HCT116 (cell line): ENCODE measurements at regions not wholly inside any gene's neighbourhood (a gene's known extent, or its start where the extent isn't known, plus 50 kb on each side); places are given as distances from the start of the nearest gene placed in this dataset.

Experiments used
- ATAC-seq: fragments of 200-7000 bp; cut with Tn5 transposase; 2 replicates; pipeline ENCODE4 v1.9.1; 2020; ENCODE audit warnings: mild to moderate bottlenecking, moderate library complexity
- BruUV-seq: library from RNA; stranded (reverse); fragments of 400-500 nt; replicated peaks from 2 replicates; lab custom pipeline; 2021; lab: Mats Ljungman, UMichigan
- CTCF ChIA-PET: fragments of 300-600 bp; sonication (Branson Sonifier 250); formaldehyde crosslinking; loops from one replicate; lab custom pipeline; 2021; ENCODE audit warnings: antibody characterized with exemption; lab: Charles Lee
- POLR2A ChIA-PET: fragments of 300-600, 350-600 bp; sonication (Branson Sonifier 250); formaldehyde crosslinking; loops from one replicate; lab custom pipeline; 2021; ENCODE audit warnings: antibody characterized with exemption; lab: Charles Lee
- RAD21 ChIA-PET, 2 experiments: fragments of 300-600 bp; sonication (Branson Sonifier 250); formaldehyde crosslinking; loops; one replicate each; lab custom pipeline; 2023; ENCODE audit warnings: low total read pairs in 2 of 2; ENCODE audit not compliant: uncharacterized antibody in 2 of 2, unreplicated experiment in 2 of 2, low non-redundant PET in 1 of 2; lab: Charles Lee
- DNase-seq: peaks from one replicate; pipeline ENCODE4 v3.0.0-alpha.2; 2010; ENCODE audit warnings: low read depth, low spot score
- H2AFZ ChIP-seq: fragments of 200-600 bp; shearing (Covaris generic), sonication (generic); 2 replicates; pipeline ENCODE4 v1.6.1; 2017; ENCODE audit warnings: low read depth, mixed run types, mixed read lengths, antibody characterized with exemption, low read length; ENCODE audit not compliant: poor library complexity, severe bottlenecking
- H3K27ac ChIP-seq: 2 replicates; pipeline ENCODE4 v1.5.1; 2012; ENCODE audit warnings: low read depth, low read length
- H3K27me3 ChIP-seq: fragments of 200-600 bp; sonication (generic); 2 replicates; pipeline ENCODE4 v1.6.1; 2016; ENCODE audit warnings: mixed run types, low read length, mixed read lengths; ENCODE audit not compliant: insufficient read depth
- H3K36me3 ChIP-seq, 2 experiments: fragments of 200-500 bp in 1 of 2; fragments of 200-600 bp in 1 of 2; sonication (Bioruptor generic) in 1 of 2; sonication (generic) in 1 of 2; 2 replicates each; pipeline versions ENCODE4 v1.5.1 to v1.6.1; 2014 to 2016; ENCODE audit warnings: low read length in 2 of 2, inconsistent platforms in 1 of 2, mixed read lengths in 1 of 2, mixed run types in 1 of 2; ENCODE audit not compliant: insufficient read depth in 2 of 2, control insufficient read depth in 1 of 2
- H3K4me1 ChIP-seq, 2 experiments: fragments of 200-600 bp in 1 of 2; sonication (generic) in 1 of 2; 2 replicates each; pipeline versions ENCODE4 v1.5.1 to v1.6.1; 2012 to 2017; ENCODE audit warnings: low read length in 2 of 2, inconsistent platforms in 1 of 2, mild to moderate bottlenecking in 1 of 2, mixed read lengths in 1 of 2, mixed run types in 1 of 2, moderate library complexity in 1 of 2; ENCODE audit not compliant: insufficient read depth in 2 of 2, control insufficient read depth in 1 of 2
- H3K4me2 ChIP-seq: fragments of 200-600 bp; sonication (generic); 2 replicates; pipeline ENCODE4 v1.6.1; 2017; ENCODE audit warnings: mixed run types, low read length, mixed read lengths
- H3K4me3 ChIP-seq, 2 experiments: fragments of 200-600 bp in 1 of 2; sonication (generic) in 1 of 2; replicated peaks in 1 of 2; 2 replicates each; pipeline ENCODE4 v1.5.1; 2011 to 2016; ENCODE audit warnings: low read length in 2 of 2, control low read depth in 1 of 2, low read depth in 1 of 2, mild to moderate bottlenecking in 1 of 2, mixed read lengths in 1 of 2, mixed run types in 1 of 2
- H3K79me2 ChIP-seq: fragments of 200-600 bp; sonication (generic); 2 replicates; pipeline ENCODE4 v1.6.1; 2017; ENCODE audit warnings: mild to moderate bottlenecking, mixed run types, low read length, moderate library complexity, mixed read lengths; ENCODE audit not compliant: insufficient read depth
- H3K9ac ChIP-seq: fragments of 200-600 bp; sonication (generic); 2 replicates; pipeline ENCODE4 v1.6.1; 2016; ENCODE audit warnings: low read length, mixed read lengths
- H3K9me2 ChIP-seq: fragments of 200-600 bp; sonication (generic), shearing (Covaris generic); 2 replicates; pipeline ENCODE4 v1.6.1; 2017; ENCODE audit warnings: mixed run types, mild to moderate bottlenecking, moderate library complexity; ENCODE audit not compliant: insufficient read depth
- H3K9me3 ChIP-seq, 2 experiments: fragments of 200-500 bp in 1 of 2; fragments of 200-600 bp in 1 of 2; sonication (Bioruptor generic) in 1 of 2; sonication (generic) in 1 of 2; 2 replicates each; pipeline ENCODE4 v1.6.1; 2014 to 2017; ENCODE audit warnings: low read length in 2 of 2, mixed read lengths in 2 of 2, inconsistent platforms in 1 of 2, low read depth in 1 of 2, mild to moderate bottlenecking in 1 of 2, mixed run types in 1 of 2, moderate library complexity in 1 of 2; ENCODE audit not compliant: control insufficient read depth in 1 of 2, insufficient read depth in 1 of 2
- H4K20me1 ChIP-seq: fragments of 200-600 bp; sonication (generic), shearing (Covaris generic); 2 replicates; pipeline ENCODE4 v1.6.1; 2017; ENCODE audit warnings: mixed run types, mild to moderate bottlenecking, moderate library complexity; ENCODE audit not compliant: insufficient read depth
- CEBPB ChIP-seq: IDR thresholded peaks from 2 replicates; pipeline ENCODE4 v1.6.1; 2012; ENCODE audit warnings: low read depth
- CTCF ChIP-seq, 3 experiments: fragments of 200-600 bp in 1 of 3; sonication (generic) in 1 of 3; IDR thresholded peaks in 2 of 3; conservative IDR thresholded peaks in 1 of 3; 2 replicates each; pipeline ENCODE4 v1.5.1; 2012 to 2017; ENCODE audit warnings: low read depth in 2 of 3, low read length in 2 of 3, antibody characterized with exemption in 1 of 3, borderline replicate concordance in 1 of 3, control low read depth in 1 of 3, mild to moderate bottlenecking in 1 of 3, mixed read lengths in 1 of 3, mixed run types in 1 of 3, moderate library complexity in 1 of 3; ENCODE audit not compliant: insufficient read depth in 1 of 3
- ELF1 ChIP-seq: IDR thresholded peaks from 2 replicates; pipeline ENCODE4 v1.6.1; 2012; ENCODE audit warnings: low read depth, borderline replicate concordance
- FOSL1 ChIP-seq: IDR thresholded peaks from 2 replicates; pipeline ENCODE4 v1.6.1; 2012; ENCODE audit warnings: low read depth
- JUND ChIP-seq: IDR thresholded peaks from 2 replicates; pipeline ENCODE4 v1.6.1; 2012
- MAX ChIP-seq: IDR thresholded peaks from 2 replicates; pipeline ENCODE4 v1.6.1; 2012
- POLR2A ChIP-seq: IDR thresholded peaks from 2 replicates; pipeline ENCODE4 v1.7.0; 2011; ENCODE audit warnings: borderline replicate concordance; ENCODE audit not compliant: insufficient read depth, insufficient read length; ENCODE audit errors: extremely low read depth
- RAD21 ChIP-seq: IDR thresholded peaks from 2 replicates; pipeline ENCODE4 v1.6.1; 2012; ENCODE audit warnings: low read depth, mild to moderate bottlenecking
- REST ChIP-seq: IDR thresholded peaks from 2 replicates; pipeline ENCODE4 v1.6.1; 2012; ENCODE audit warnings: low read depth
- SIN3A ChIP-seq: IDR thresholded peaks from 2 replicates; pipeline ENCODE4 v1.6.1; 2012; ENCODE audit warnings: low read depth
- SP1 ChIP-seq: IDR thresholded peaks from 2 replicates; pipeline ENCODE4 v1.6.1; 2012; ENCODE audit warnings: low read depth
- ZFX ChIP-seq: fragments of 450-650 bp; IDR thresholded peaks from 2 replicates; pipeline ENCODE4 v1.6.1; 2017
- ZNF274 ChIP-seq: fragments of 200-500 bp; sonication (Bioruptor generic); IDR thresholded peaks from 2 replicates; pipeline ENCODE4 v1.6.1; 2014; ENCODE audit warnings: mild to moderate bottlenecking, low read depth, low read length, inconsistent platforms
- intact Hi-C: fragments of 100-400 bp; cut with micrococcal nuclease; formaldehyde crosslinking; loops from 2 replicates; pipeline ENCODE4 v1.10.0; 2022

GRCh38 chr10:65818990-65819389 is 1106.8 kb upstream of the LRRTM3 start:
- intact Hi-C loops = no loop called here
- H3K9me2 ChIP-seq = 0 out of 2 replicates have a peak, but pooled peaks cover 7% of the 10 kb centered on the region

More at GRCh38 chr10:65818990-65819389, 1106.8 kb upstream of the LRRTM3 start:
- Histone ChIP-seq H3K79me2 (no peaks in the 10 kb centered on the region), H3K36me3 (no peaks in the 10 kb centered on the region), H3K27me3 (no peaks in the 10 kb centered on the region), H3K9ac (no peak overlapping the region), H3K4me1 (no peaks in the 10 kb centered on the region), H3K9me3 (no peaks in the 10 kb centered on the region), H4K20me1 (no peaks in the 10 kb centered on the region), H3K4me2 (no peak overlapping the region), H3K27ac (no peak overlapping the region), H2AFZ (no peak overlapping the region), H3K4me3 (no peak overlapping the region)
- ChIA-PET RAD21 (no interaction called here), POLR2A (no interaction called here), CTCF (no interaction called here)
- no peak for DNase-seq
- BruUV-seq = no TSS peak
- TF ChIP-seq SIN3A = no peak
- no peak for TF ChIP-seq MAX
- no peak for TF ChIP-seq JUND
- TF ChIP-seq CTCF (IDR thresholded peaks at IDR 0.05 in 2 of 3, conservative IDR thresholded peaks at IDR 0.05 in 1 of 3; ENCODE audit: borderline replicate concordance in 1 of 3, insufficient read depth in 1 of 3, low read depth in 2 of 3, low read length in 2 of 3) = no peak
- TF ChIP-seq CEBPB = no peak
- no peak for TF ChIP-seq ZFX
- TF ChIP-seq FOSL1 = no peak
- no peak for TF ChIP-seq ELF1
- no peak for TF ChIP-seq ZNF274
- TF ChIP-seq RAD21 = no peak
- no peak for TF ChIP-seq REST
- TF ChIP-seq POLR2A = no peak
- TF ChIP-seq SP1 = no peak
- ATAC-seq = no peak
